GM18498 (cell line): ENCODE measurements at regions not wholly inside any gene's neighbourhood (a gene's known extent, or its start where the extent isn't known, plus 50 kb on each side); places are given as distances from the start of the nearest gene placed in this dataset.

Experiments
- ATAC-seq: cut with Tn5 transposase; IDR thresholded peaks from one replicate; pipeline ENCODE4 v1.9.1; 2021; ENCODE audit warnings: mild to moderate bottlenecking, moderate library complexity; ENCODE audit not compliant: unreplicated experiment

DNA sequence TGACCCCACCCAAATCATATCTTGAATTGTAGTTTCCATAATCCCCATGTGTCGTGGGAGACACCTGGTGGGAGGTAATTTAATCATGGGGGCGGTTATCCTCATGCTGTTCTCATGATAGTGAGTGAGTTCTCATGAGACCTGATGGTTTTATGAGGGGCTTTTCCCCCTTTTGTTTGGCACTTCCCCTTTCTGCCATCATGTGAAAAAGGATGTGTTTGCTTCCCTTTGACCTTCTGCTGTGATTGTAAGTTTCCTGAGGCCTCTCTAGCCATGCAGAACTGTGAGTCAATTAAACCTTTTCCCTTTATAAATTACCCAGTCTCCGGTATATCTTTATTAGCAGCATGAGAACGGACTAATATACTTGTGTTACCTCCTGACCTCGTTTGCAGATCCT lies 156.6 kb upstream of the MTNR1B start:
- no peak for ATAC-seq

DNA sequence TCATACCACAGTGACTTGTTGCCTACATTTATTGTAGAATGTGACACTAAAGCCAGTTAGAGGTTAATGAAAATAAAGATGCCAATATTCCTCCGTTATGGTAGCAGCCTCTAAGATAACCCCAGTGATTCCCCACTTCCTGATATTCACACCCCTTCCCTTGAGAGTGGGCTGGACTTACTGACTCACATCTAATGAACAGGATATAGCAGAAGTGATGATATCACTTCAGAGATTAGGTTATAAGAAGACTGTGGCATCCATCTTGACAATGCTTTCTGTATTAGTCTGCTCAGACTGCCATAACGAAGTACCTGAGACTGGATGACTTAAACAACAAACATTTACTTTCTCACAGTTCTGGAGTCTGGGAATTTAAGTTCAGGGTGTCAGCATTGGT lies 149.6 kb upstream of the MTNR1B start:
- no peak for ATAC-seq

DNA sequence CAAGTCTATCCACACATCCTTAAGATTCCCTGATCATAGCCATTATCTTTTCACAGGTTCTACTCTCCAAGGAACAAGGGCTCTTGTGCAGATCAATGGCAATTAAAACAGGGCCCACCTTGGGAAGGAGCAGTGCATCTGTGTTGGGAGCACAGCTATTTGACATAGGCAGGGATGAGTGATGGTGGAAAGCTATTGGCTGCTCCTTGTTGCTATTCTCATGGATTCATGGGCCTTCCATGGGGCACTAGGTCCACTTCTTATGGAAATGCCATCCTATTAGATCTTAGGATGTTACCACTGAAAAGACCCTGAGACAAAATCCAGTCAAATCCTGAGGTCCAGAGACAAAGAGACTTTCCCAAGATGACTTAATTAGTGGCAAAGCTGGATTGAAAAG lies 148.6 kb upstream of the MTNR1B start:
- ATAC-seq: no peak

DNA sequence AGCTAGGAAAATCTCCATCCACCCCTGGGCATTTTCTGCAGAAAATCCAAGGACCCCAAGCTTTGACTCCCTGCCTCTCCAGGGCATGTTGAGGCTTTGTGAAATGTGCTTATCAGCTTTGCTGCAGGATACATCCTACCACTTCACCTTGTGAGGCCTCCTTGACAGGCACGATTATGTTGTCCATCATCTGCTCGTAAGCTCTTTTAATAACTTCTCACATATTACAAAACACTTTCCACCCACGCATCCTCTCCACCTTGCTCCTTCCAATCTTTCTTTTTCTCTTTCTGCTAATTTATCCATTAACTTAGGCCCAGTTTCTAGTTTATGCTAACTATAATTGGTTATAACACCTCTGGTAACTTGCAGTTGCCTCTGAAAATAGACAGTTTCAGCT lies 147.0 kb upstream of the MTNR1B start:
- no peak for ATAC-seq

DNA sequence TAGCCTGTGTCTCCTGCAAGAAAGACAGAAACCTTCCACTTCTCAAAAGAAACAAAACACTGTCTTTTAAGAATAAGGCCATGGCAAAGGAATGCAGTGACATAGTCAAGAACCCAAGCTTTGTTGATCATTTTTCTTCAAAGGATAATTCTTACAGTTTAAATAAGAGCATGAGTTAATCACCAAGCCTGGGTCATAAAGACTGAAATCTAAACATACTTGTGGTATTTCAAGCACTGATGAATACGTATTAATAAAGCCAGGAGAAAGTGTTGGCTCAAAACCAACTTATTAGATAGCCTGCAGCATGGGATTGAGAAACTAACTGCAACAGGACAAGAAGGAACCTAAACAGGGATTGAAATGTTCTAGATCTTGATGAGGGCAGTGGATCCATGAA lies 143.3 kb upstream of the MTNR1B start:
- ATAC-seq: no peak

DNA sequence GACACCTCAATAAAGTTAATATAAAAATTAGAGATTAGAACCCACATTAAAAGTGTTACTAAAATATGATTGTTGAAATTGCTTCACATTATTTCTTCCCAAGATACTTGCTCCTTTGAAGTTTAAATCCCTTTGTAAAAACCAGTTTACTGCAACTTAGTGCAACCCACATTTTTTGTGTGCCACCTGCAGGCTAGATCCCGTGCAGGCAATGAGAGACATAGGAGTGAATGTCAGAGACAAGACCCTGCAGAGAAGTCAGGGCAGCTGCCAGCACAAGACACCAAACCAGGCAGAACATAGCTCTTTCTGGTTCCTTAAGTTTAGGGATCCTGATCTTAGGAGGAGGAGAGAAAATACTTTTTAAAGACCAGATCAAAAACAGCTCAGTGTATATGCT lies 142.8 kb upstream of the MTNR1B start:
- ATAC-seq: no peak

DNA sequence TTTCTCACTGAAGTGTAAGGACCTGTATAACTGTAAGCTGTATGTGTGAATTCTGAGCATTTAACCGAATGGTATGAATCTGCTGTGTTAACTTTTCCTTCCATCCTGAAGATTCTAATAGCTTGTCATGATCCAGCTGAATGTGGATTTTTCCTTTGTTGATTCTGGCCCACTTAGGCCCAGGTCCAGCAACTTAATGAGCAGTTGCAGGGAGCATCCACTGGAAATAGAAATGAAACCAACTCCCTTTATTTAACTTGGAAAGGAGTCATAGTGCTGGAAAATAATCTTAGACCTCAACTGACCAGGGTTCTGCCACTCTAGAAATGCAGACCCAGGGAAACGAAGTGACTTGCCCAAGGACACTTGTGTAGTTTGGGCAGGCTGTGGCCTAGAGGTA lies 142.3 kb upstream of the MTNR1B start:
- ATAC-seq: no peak

DNA sequence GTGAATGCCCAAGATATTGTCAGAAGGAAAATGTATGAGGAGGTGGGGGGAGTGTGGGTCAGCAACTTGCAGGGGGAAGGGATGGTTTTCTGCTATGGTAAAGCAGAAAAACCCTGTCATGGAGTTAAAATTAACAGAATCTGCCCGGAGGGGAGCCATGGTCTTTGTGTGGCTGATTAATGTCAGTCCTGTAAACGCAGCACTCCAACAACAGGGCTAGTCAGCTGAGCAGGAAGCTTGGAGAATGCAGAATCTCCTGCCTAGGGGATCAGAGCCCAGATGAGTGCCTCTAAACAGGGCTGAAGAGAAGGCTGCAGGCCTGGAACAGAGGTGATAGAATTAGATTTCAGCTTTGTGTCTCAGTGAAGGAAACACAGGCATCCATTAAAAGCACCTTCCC lies 140.9 kb upstream of the MTNR1B start:
- no peak for ATAC-seq

DNA sequence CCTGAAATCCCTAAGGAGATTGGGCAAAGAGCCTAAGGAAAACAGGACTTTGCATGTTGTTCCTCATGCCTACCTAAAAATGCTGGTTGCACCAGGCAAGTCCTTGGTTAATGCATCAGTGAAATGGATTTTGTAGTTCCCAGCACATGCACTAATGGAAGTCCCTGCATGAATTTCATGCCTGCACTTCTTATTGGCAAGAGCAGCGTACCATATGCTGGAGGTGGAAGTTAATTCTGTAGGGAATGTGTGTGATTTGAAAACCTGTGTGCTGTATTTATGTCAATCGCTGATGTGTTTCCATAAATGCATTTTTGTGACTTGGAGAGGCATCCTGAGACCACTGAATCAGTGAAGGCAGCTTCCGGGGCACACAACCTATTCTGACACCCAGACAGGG lies 140.3 kb upstream of the MTNR1B start:
- ATAC-seq: no peak

DNA sequence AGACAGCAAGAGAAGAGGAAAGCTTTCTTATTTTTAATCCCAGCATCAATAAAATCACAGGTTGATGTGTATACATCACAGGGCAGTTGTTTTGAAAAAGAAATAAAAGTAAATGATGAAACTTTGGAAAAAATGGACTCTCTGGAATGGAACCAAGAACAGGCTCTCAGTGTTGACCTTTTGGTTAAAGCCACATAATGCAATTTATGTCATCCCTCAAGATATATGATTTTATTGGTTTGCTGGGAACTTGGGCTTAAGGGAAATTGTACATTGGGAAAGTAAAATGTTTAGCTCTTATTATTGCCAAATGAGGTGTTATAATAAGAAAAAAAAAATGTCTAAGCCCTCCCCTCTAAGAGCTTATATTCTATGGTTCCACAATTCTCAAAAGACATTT lies 139.8 kb upstream of the MTNR1B start:
- no peak for ATAC-seq

DNA sequence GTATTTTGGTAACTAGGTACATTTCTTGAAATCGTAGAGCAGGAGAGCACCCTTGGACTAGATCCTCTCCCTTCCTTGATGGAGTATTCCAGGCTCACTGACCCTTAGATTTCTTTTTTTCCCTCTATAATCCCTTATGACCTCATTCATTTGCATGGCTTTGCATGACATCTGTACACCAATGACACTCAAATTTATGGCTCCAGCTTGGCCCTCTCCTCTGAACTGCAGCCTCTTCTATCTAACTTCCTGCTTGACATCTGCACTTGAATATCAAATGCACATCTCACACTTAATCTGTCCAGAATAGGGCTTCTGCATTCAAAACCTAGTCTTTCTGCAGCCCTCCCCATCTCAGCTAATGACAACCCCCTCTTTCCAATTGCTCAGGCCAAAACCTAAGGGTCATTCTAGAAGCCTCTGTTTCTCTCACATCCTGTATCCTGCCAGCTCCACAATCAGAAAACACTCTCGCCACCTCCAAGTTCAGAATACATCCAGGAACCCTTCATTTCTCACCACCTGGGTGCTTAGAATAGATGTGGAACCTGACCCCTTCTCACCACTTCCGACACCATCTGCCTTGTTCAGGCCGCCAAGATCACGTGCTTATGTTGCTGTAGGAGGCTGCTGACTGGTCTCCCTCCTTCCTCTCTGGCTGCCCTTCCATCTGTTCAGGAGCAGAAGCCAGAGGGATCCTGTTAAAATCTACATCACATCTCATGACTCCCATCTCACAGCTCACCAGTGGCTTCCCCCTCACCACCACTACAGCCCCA lies 138.9 kb upstream of the MTNR1B start:
- peak; percentile 82 for ATAC-seq

DNA sequence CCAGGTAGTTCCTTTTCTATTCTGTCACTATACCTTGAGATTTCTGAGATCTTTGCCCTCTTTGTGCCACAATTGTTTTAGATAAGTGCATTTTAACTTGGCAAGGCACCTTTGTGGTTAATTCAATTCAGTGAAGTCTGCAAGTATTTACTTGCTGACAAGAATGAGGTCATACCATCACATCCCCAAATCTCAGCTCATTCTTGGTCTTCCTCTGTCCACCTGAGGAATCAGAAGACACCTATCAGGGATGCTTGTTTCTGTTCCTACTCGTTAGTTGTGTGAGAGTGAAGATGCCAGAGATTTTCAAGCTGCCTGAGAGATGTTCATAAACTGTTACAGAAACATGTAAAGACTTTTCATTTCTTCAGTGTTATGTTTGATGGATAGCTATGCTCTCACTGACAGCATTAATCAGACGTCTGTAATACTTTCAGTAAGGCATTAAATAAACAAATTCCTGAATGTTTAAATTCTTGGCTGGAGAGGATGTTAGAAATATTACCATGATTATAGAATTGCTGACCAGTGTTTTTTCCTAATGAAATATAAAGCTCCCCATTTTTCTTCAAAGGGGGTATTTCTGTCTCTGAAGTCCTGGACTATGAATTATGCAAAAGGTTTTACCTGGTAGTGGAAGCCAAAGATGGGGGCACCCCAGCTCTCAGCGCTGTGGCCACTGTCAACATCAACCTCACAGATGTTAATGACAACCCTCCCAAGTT lies 135.0 kb upstream of the MTNR1B start:
- ATAC-seq: no peak

DNA sequence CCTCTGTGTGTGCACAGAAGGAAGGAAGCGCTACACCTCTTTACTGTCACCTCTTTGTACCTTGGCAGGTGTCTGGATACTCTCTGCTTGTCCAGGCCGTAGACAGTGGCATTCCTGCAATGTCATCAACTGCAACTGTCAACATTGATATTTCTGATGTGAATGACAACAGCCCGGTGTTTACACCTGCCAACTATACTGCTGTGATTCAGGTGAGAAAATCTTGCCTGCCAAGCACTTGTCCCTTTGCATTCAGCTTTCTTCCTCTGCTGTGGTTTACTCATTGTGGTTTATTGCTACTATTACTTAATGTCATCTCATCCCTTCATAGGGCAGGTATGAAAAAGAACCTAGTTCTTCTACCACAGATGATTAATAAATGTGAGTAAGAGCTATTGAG lies 131.9 kb upstream of the MTNR1B start:
- ATAC-seq: no peak

DNA sequence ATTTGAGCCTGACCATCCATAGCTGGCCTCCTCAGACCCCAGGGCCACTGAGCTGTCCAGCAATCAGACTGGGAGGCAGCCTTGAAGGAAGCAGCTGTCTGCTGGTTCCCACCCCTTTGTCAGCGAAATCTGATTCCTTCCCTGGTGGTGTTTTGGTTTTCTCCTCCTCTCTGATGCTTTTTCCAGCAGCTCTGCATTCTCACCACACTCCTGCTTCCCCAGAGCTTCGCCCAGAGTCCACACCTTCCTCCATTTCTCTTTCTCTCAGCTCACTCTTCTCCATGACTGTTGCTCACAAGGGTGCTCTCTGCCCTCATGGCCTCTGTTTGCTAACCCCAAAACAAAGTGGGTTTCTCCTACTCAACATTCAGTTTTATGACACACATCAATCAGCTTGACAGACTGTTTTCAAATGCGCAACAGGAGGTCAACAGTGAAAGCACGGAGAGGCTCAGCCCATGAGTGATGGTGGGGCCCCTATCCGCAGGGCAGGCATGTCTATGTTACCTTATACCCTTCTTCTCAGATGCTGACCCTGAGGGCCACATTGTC lies 130.6 kb upstream of the MTNR1B start:
- no peak for ATAC-seq

DNA sequence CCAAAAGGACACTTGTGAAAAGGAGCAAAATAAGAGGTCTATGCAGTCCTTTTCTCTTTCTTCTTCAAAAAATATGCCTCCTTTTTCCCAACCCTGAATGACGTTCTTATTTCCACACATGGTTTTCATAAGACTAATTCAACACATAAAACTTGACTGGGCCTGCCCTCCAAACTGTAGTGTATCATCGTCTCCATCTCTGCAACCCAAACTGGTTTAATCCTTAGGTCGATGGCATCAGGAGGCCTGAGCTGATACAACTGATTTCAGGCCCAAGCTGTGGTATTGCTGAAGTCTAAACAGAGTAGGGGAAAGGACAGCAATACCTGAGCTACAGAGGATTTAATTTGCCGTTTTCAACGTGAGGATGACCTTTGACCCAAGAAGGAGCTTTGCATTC lies 130.0 kb upstream of the MTNR1B start:
- no peak for ATAC-seq

DNA sequence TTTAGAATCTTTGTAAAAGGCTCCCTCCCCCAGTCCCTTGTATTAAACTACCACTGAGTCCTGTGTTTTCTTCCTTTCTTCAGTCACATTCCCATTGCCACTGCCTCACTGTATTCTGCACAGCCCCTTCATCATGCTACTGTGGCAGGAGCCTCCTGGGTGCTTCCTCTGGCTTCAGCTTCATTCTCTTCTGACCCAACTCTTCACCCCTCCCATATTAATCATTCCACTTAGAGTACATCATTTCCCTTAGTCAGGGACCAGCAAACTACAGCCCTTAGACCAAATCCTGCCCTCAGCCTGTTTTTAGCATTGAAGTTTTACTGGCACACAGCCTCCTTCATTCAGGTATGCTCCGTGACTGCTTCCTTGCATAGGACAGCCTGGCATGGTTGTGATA lies 127.7 kb upstream of the MTNR1B start:
- no peak for ATAC-seq

DNA sequence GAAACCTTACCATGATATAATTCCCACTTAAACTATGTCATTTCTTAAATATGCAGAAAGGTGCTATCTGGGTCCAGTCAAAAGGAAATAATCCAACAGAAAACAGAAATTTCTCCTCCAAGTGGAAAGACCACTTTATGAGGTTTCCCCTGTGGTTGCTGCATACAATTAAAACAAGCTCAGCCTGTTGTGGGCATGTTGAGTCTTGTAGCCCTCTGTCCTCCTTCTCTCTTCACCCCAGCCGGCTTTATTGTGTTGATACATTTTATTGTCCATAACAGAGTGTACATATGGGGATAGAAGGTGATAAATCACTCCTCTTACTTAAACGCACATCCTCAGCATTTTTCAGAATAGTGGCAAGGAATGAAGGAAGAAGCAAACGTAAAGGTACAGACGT lies 126.0 kb upstream of the MTNR1B start:
- ATAC-seq: no peak

DNA sequence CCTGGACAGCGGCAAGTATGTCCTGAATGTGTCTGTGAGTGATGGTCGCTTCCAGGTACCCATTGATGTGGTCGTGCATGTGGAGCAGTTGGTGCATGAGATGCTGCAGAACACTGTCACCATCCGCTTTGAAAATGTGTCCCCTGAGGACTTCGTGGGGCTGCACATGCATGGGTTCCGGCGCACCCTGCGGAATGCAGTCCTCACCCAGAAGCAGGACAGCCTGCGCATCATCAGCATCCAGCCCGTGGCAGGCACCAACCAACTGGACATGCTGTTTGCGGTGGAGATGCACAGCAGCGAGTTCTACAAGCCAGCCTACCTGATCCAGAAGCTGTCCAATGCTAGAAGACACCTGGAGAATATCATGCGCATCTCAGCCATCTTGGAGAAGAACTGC lies 125.3 kb upstream of the MTNR1B start:
- no peak for ATAC-seq

DNA sequence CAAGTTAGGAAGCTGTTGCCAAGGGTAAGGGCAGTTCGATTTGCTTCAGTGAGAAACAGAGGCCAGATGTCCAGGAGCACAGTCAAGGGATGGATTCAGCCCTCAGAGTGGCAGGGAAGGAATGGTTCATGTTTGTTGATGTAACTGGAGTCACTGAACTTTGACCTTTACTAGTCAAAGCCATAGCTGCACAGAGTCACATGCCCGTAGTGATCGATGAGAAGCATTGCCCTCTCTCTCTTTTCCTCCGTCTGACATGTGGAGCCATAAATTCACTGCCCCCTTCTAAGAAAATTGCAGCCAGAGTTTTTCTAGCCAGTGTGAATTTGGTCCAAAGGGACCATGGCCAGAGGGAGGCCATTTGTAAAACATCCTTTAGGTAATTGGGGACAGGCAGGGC lies 124.1 kb upstream of the MTNR1B start:
- ATAC-seq: no peak

DNA sequence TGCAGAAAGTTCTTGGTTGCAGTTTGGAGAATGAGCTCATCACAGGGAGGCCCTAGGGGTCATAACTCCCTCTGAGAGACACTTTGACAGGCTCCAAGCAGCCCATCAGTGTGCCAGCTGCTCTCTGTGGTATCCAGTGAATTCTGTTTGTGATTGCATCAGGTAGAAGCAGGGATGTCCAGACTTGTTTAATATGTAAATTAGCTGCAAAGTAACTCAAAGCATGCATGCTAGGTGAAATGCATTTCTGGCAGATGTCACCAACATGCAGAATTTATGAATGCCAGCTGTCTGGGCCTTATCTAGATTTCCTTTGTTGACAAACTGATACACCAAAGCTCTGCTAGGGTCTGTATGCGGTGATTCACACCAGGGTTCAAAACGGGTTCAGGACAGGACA lies 123.6 kb upstream of the MTNR1B start:
- no peak for ATAC-seq

DNA sequence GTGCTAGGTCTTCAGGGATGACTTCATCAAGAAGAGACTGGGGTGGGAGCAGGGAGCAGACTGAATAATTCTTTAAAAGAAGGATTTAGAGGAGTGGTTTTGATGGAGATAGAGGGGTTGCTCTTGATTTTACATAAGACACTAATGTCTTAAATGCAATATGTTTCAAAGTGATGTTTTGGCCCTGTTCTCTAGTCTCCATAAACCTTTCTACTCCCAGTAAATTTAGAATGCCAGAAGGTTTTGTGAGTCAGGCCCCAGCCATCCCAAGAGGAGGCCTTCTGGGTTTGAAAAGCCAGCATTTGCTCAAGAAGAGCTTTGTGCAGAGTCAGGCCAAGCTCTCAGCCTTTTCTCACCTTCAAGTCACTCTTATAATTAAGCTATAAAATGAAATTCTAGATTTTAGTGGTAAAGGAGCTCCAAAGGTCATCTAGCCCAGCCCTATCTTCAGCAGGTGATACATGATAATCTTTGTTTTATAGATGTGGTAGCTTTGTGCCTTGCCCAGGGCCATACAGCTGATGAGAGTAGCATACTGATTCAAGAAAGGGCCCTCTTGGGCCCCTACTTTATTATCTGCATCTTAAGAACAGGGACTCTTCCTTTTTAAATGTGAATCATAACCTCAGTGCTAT lies 122.8 kb upstream of the MTNR1B start:
- ATAC-seq: no peak

DNA sequence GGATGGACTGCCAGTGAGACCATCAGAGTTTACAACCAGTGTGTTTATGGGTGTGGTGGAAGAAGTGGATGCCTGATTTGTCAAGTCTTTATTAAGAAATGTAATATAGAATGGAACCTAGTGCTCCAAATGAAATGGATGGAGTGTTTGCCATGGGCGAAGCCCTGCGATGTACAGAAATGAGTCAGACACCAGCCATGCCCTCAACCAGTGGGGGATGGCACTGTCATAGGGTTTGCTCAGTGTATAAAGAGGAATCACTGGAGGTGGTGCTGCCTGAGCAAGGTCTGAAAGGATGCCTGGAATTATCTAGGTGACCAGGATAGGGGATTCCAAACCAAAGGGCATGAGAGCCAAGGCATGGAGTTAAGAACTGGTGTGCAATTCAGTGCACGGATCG lies 120.9 kb upstream of the MTNR1B start:
- no peak for ATAC-seq
